Heart left ventricle (tissue), 16 donors: ENCODE measurements at regions not wholly inside any gene's neighbourhood (a gene's known extent, or its start where the extent isn't known, plus 50 kb on each side); places are given as distances from the start of the nearest gene placed in this dataset.

Experiments
- ATAC-seq, 4 donors: fragments of 200-7000 bp; cut with Tn5 transposase; one replicate each; pipeline ENCODE4 v1.9.1; 2020 to 2022; ENCODE audit warnings: moderate library complexity in 4 of 4, mild to moderate bottlenecking in 3 of 4, moderate number of reproducible peaks in 1 of 4
- DNase-seq, 5 donors: peaks; one replicate each; pipeline ENCODE4 v3.0.0-alpha.2; 2020
- H3K27ac ChIP-seq, 12 donors: fragments of 200-600 bp; sonication (generic) in 4 of 12; one replicate each; pipeline versions ENCODE4 v1.5.0 to v1.8.0; 2016 to 2022; ENCODE audit warnings: mild to moderate bottlenecking in 2 of 12
- H3K27me3 ChIP-seq, 9 donors: fragments of 200-600 bp; sonication (generic) in 2 of 9; one replicate each; pipeline versions ENCODE4 v1.5.1 to v1.8.0; 2016 to 2022; ENCODE audit warnings: mild to moderate bottlenecking in 3 of 9
- H3K36me3 ChIP-seq, 9 donors: fragments of 200-600 bp; sonication (generic) in 2 of 9; one replicate each; pipeline versions ENCODE4 v1.5.0 to v1.8.0; 2018 to 2022; ENCODE audit warnings: mild to moderate bottlenecking in 2 of 9
- H3K4me1 ChIP-seq, 12 donors: fragments of 200-600 bp; sonication (generic) in 4 of 12; one replicate each; pipeline versions ENCODE4 v1.5.0 to v1.8.0; 2016 to 2022; ENCODE audit warnings: mild to moderate bottlenecking in 3 of 12
- H3K4me3 ChIP-seq, 12 donors: fragments of 200-600 bp; sonication (generic) in 4 of 12; one replicate each; pipeline versions ENCODE4 v1.5.0 to v1.8.0; 2017 to 2022; ENCODE audit warnings: mild to moderate bottlenecking in 9 of 12, moderate library complexity in 4 of 12
- H3K9me3 ChIP-seq, 12 donors: fragments of 200-600 bp; sonication (generic) in 4 of 12; one replicate each; pipeline versions ENCODE4 v1.5.0 to v1.8.0; 2016 to 2022; ENCODE audit warnings: mild to moderate bottlenecking in 1 of 12
- POLR2A ChIP-seq, 2 donors: fragments of 450-650 bp; IDR thresholded peaks; one replicate each; pipeline ENCODE4 v1.6.1; 2017; ENCODE audit warnings: antibody characterized with exemption in 2 of 2, mild to moderate bottlenecking in 2 of 2, moderate library complexity in 2 of 2
- WGBS, 4 donors: extraction: QIAGEN DNeasy Blood & Tissue Kit in 2 of 4; methylation state at CpG; one replicate each; pipeline versions ENCODE4 v1.1.5 to v1.1.7; 2013 to 2018; 5-methylcytosine and 5-hydroxymethylcytosine counted together
- intact Hi-C, 10 donors: fragments of 100-400 bp; cut with DNase I; formaldehyde crosslinking; loops; one replicate each; pipeline versions ENCODE4 v1.11.1 to v1.14.2; 2022
- TF ChIP-seq, protein P1 (sequence below), 12 donors: fragments of 200-600 bp; sonication (generic) in 4 of 12; IDR thresholded peaks; one replicate each; pipeline versions ENCODE4 v1.5.0 to v1.8.0; 2018 to 2022; ENCODE audit warnings: antibody characterized with exemption in 12 of 12, mild to moderate bottlenecking in 5 of 12
- donor health status: ischemic (EF 13 %, LVEDD 7.1; RV severe dilation, severe dysfunction).
- donor health status: healthy with polysubstance abuse.
- donor health status: DM: no; HTN: yes; CAD: no.
- donor health status: DM: no; HTN: no; CAD: no.
- donor health status: ischemic (EF 25% LVEDD 6.9; RV normal size, moderate dysfunction).
- donor health status: ischemic (EF 25% LVEDD 5.7; RV mildly dilated, moderate dysfunction).
- donor health status: healthy.
- donor health status: DM: yes; HTN: yes; CAD: no.
- donor health status: ischemic (EF 35%, LVEDD 5.7; RV mildly dilated, moderate dysfunction).
- donor health status: nonischemic (EF 11% LVEDD 7.7; RV severe dilation, severe dysfunction).
- donor health status: DM: yes; HTN: yes; CAD: no.
- donor health status: PGD.
- donor health status: ischemic (EF 29% LVEDD 5.4; RV normal size, mild dysfunction).
- donor health status: nonischemic (EF 23%, LVEDD 6.1; RV moderate dilation, normal function).

- ATAC-seq (no peak), DNase-seq (no peak)
- no peaks in the 10 kb centered on the region for H3K9me3 ChIP-seq
- H3K4me1 ChIP-seq: no peaks in the 10 kb centered on the region
- no peak overlapping the region for H3K4me3 ChIP-seq
- WGBS, 4 donors: 89 to 95% (median 93%) methylated on average over 3 of the region's 3 CpGs
- H3K27ac ChIP-seq: no peak overlapping the region
- no peaks in the 10 kb centered on the region for H3K27me3 ChIP-seq
- intact Hi-C loops: no loop called here
- TF ChIP-seq, protein P1, sequence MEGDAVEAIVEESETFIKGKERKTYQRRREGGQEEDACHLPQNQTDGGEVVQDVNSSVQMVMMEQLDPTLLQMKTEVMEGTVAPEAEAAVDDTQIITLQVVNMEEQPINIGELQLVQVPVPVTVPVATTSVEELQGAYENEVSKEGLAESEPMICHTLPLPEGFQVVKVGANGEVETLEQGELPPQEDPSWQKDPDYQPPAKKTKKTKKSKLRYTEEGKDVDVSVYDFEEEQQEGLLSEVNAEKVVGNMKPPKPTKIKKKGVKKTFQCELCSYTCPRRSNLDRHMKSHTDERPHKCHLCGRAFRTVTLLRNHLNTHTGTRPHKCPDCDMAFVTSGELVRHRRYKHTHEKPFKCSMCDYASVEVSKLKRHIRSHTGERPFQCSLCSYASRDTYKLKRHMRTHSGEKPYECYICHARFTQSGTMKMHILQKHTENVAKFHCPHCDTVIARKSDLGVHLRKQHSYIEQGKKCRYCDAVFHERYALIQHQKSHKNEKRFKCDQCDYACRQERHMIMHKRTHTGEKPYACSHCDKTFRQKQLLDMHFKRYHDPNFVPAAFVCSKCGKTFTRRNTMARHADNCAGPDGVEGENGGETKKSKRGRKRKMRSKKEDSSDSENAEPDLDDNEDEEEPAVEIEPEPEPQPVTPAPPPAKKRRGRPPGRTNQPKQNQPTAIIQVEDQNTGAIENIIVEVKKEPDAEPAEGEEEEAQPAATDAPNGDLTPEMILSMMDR (IDR thresholded peaks at IDR 0.05): no peak
- TF ChIP-seq POLR2A (IDR thresholded peaks at IDR 0.05): no peak
- H3K36me3 ChIP-seq: no peaks in the 10 kb centered on the region
Measured at GRCh38 chr13:42384265-42384664, 112.3 kb downstream of the AKAP11 start.

- 31 to 66% (median 44%) methylated on average over 2 of the region's 2 CpGs for WGBS, 4 donors
- H3K4me1 ChIP-seq: no peaks in the 10 kb centered on the region
- DNase-seq: no peak
- H3K4me3 ChIP-seq: no peak overlapping the region
- no peaks in the 10 kb centered on the region for H3K36me3 ChIP-seq
- TF ChIP-seq, protein P1 (IDR thresholded peaks at IDR 0.05): no peak
- TF ChIP-seq POLR2A (IDR thresholded peaks at IDR 0.05): no peak
- H3K27me3 ChIP-seq: no peaks in the 10 kb centered on the region
- H3K27ac ChIP-seq: no peak overlapping the region
- no peaks in the 10 kb centered on the region for H3K9me3 ChIP-seq
- no peak for ATAC-seq
- intact Hi-C loops: no loop called here
Measured at GRCh38 chr13:42388326-42388725, 116.4 kb downstream of the AKAP11 start.

GRCh38 chr13:42389041-42389440 is 117.1 kb downstream of the AKAP11 start:
- H3K36me3 ChIP-seq: no peaks in the 10 kb centered on the region
- peaks cover 0 to 3% (median 0%) of the 10 kb centered on the region in 12 donors for H3K4me1 ChIP-seq
- no peak overlapping the region for H3K27ac ChIP-seq
- no peaks in the 10 kb centered on the region for H3K27me3 ChIP-seq
- TF ChIP-seq, protein P1 (IDR thresholded peaks at IDR 0.05): no peak
- no peak for TF ChIP-seq POLR2A (IDR thresholded peaks at IDR 0.05)
- intact Hi-C loops: no loop called here
- H3K4me3 ChIP-seq: no peak overlapping the region
- DNase-seq (no peak), ATAC-seq (no peak)
- no peaks in the 10 kb centered on the region for H3K9me3 ChIP-seq

GRCh38 chr13:42392180-42392579 is 120.2 kb downstream of the AKAP11 start:
- WGBS, 4 donors: 56 to 76% (median 68%) methylated on average over 1 of the region's 1 CpG
- TF ChIP-seq, protein P1 (IDR thresholded peaks at IDR 0.05): no peak

More at GRCh38 chr13:42392180-42392579, 120.2 kb downstream of the AKAP11 start:
- no peaks in the 10 kb centered on the region for H3K9me3 ChIP-seq
- intact Hi-C loops: no loop called here
- no peak overlapping the region for H3K4me3 ChIP-seq
- H3K27me3 ChIP-seq: peaks cover 0 to 7% (median 0%) of the 10 kb centered on the region in 9 donors
- ATAC-seq: no peak
- no peak for DNase-seq
- no peaks in the 10 kb centered on the region for H3K36me3 ChIP-seq
- peak overlapping the region in 1 of 12 donors; percentile 32 for H3K27ac ChIP-seq
- H3K4me1 ChIP-seq: peaks cover 0 to 23% (median 0%) of the 10 kb centered on the region in 12 donors
